Endothelial cell (in vitro differentiated cells): ENCODE measurements at regions not wholly inside any gene's neighbourhood (a gene's known extent, or its start where the extent isn't known, plus 50 kb on each side); places are given as distances from the start of the nearest gene placed in this dataset.

Source experiments
- DNase-seq: peaks from one replicate; pipeline ENCODE4 v3.0.0; 2021; ENCODE audit warnings: low spot score
- H3K27ac Mint-ChIP-seq: one replicate; pipeline ENCODE4 v1.8.0; 2021; ENCODE audit warnings: mixed read lengths, inconsistent platforms; ENCODE audit not compliant: unreplicated experiment
- H3K27me3 Mint-ChIP-seq: one replicate; pipeline ENCODE4 v1.8.0; 2021; ENCODE audit warnings: mild to moderate bottlenecking, moderate library complexity, mixed read lengths, inconsistent platforms; ENCODE audit not compliant: unreplicated experiment
- H3K36me3 Mint-ChIP-seq: one replicate; pipeline ENCODE4 v1.8.0; 2021; ENCODE audit warnings: mild to moderate bottlenecking, low read depth, mixed read lengths, inconsistent platforms; ENCODE audit not compliant: unreplicated experiment
- H3K4me1 Mint-ChIP-seq: one replicate; pipeline ENCODE4 v1.8.0; 2021; ENCODE audit warnings: mild to moderate bottlenecking, mixed read lengths, inconsistent platforms; ENCODE audit not compliant: unreplicated experiment
- H3K4me3 Mint-ChIP-seq: one replicate; pipeline ENCODE4 v1.8.0; 2021; ENCODE audit warnings: mild to moderate bottlenecking, mixed read lengths, inconsistent platforms; ENCODE audit not compliant: unreplicated experiment
- H3K9me3 Mint-ChIP-seq: one replicate; pipeline ENCODE4 v1.8.0; 2021; ENCODE audit warnings: mixed read lengths, inconsistent platforms; ENCODE audit not compliant: unreplicated experiment
- TF ChIP-seq, protein P1 (sequence below): fragments of 200-600 bp; sonication (generic); IDR thresholded peaks from one replicate; pipeline ENCODE4 v1.5.0; 2021; ENCODE audit warnings: antibody characterized with exemption; ENCODE audit not compliant: unreplicated experiment

DNA sequence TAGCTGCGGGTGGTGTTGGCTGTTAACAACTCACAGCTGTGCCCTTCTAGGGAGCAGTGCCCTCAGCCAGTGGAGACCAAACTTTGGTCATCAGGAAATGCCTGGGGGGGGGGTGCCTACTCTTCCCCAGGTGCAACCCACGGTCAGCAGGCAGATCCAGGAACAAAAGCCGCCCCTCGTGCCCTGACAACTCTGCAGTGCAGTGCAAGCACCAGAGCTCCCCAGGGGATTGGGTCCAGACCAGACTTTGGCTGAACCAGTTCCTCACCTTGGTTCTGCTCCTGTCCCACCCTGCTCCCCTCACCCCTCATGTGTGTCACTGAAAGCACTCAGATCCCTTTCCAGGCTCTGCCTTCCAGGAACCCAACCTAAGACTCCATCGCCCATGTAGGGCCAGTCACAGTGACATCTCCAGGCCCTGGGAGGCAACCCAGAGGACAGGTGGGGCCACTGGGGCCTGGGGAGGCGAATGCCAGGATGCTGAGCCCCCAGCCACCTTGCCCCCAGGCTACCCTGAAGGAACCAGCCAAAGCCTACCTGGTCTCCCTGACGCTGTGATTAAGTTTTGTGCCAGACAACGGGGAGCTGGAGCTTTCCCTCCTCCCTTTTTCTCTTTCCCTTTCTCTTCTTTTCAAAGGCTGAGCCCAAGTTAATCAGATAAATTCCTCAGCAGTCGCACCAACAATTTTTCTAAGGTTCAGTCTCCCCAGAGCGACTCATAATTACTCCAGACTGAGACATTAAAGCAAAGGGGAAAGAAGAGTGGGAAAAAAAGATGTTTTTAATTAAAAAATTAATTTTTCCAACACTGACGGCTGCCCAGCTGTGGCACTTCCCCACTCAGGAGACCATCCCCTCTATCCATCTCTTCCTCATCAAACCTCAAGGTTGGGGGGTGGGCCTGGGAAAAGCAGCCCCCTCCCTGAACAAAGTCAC lies 207.5 kb upstream of the LINGO1 start:
- TF ChIP-seq, protein P1, sequence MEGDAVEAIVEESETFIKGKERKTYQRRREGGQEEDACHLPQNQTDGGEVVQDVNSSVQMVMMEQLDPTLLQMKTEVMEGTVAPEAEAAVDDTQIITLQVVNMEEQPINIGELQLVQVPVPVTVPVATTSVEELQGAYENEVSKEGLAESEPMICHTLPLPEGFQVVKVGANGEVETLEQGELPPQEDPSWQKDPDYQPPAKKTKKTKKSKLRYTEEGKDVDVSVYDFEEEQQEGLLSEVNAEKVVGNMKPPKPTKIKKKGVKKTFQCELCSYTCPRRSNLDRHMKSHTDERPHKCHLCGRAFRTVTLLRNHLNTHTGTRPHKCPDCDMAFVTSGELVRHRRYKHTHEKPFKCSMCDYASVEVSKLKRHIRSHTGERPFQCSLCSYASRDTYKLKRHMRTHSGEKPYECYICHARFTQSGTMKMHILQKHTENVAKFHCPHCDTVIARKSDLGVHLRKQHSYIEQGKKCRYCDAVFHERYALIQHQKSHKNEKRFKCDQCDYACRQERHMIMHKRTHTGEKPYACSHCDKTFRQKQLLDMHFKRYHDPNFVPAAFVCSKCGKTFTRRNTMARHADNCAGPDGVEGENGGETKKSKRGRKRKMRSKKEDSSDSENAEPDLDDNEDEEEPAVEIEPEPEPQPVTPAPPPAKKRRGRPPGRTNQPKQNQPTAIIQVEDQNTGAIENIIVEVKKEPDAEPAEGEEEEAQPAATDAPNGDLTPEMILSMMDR, result no peak
- H3K27ac Mint-ChIP-seq, result peak overlapping the region; percentile 52
- H3K36me3 Mint-ChIP-seq, result no peaks in the 10 kb centered on the region
- DNase-seq, result no peak
- H3K9me3 Mint-ChIP-seq, result peaks cover 3% of the 10 kb centered on the region
- peaks cover 7% of the 10 kb centered on the region for H3K27me3 Mint-ChIP-seq
- no peak overlapping the region for H3K4me3 Mint-ChIP-seq
- peaks cover 5% of the 10 kb centered on the region for H3K4me1 Mint-ChIP-seq

DNA sequence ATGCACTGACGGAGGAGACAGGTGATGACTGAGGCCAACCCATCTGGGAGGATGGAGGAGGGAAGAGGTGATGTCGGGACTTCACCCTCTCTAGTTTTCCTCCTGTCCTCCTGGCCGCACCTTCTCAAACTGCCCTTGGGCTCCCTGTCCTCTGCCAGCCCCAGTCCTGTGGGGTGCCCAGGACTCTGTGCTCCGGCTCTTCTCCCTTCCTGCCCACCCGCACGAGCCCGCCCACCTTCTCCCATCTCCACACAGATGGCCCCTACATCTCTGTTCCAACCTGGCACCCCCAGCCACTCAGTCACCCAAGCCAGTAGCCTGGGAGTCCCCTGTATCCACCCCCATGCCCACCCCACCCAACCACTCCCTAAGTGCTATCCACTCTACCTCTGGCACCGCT lies 206.7 kb upstream of the LINGO1 start:
- TF ChIP-seq, protein P1, result no peak
- H3K9me3 Mint-ChIP-seq, result no peaks in the 10 kb centered on the region
- H3K4me3 Mint-ChIP-seq, result no peak overlapping the region

DNA sequence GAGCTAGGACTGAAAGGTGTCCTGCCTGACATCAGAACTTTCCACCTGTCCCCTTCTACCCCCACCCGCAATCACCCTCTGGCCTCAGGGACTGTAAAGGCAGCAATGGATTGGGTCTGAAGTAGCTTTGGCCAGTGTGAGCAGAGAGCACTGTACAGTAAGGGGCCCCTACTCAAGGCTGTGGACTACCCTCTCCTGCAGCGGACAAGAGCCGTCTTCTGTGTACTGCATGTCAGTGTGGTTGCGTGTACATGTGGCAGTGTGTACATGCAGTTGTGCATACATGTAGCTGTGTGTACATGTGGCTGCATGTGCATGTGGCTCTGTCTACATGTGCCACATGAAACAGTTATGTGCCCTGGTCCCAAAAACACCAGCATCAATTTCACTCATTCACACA lies 205.9 kb upstream of the LINGO1 start:
- H3K9me3 Mint-ChIP-seq, result no peaks in the 10 kb centered on the region
- H3K4me3 Mint-ChIP-seq, result no peak overlapping the region
- TF ChIP-seq, protein P1, result no peak
- peaks cover 7% of the 10 kb centered on the region for H3K27me3 Mint-ChIP-seq
- peaks cover 5% of the 10 kb centered on the region for H3K4me1 Mint-ChIP-seq
- DNase-seq, result no peak
- H3K36me3 Mint-ChIP-seq, result no peaks in the 10 kb centered on the region
- no peak overlapping the region for H3K27ac Mint-ChIP-seq

More for the DNA sequence above, 206.7 kb upstream of the LINGO1 start:
- Mint-ChIP-seq H3K27me3 (peaks cover 7% of the 10 kb centered on the region), H3K4me1 (peaks cover 5% of the 10 kb centered on the region), H3K36me3 (no peaks in the 10 kb centered on the region), H3K27ac (no peak overlapping the region)
- DNase-seq, result no peak

DNA sequence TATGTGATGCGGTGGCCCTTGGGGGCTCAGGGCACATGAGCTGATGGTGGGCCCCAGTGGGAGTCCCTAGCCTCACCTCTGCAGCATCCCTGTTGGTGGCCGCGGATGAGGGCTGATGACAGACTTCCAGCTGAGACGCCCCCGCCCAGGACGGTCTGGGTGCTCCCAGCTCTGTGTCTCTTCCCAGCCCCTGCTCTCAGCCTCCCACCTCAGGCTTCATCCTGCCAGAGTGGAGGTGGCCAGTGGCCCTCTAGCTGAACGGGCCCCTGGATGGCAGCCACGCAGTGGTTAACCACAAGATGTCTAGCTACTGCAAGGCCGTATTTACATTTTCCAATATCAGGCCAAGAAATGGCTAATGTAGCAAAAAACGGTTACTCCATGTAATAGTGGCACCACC lies 205.3 kb upstream of the LINGO1 start:
- no peak overlapping the region for H3K27ac Mint-ChIP-seq
- TF ChIP-seq, protein P1, result no peak
- DNase-seq, result no peak
- H3K9me3 Mint-ChIP-seq, result no peaks in the 10 kb centered on the region
- no peaks in the 10 kb centered on the region for H3K36me3 Mint-ChIP-seq
- H3K27me3 Mint-ChIP-seq, result peaks cover 7% of the 10 kb centered on the region
- peaks cover 5% of the 10 kb centered on the region for H3K4me1 Mint-ChIP-seq
- no peak overlapping the region for H3K4me3 Mint-ChIP-seq

DNA sequence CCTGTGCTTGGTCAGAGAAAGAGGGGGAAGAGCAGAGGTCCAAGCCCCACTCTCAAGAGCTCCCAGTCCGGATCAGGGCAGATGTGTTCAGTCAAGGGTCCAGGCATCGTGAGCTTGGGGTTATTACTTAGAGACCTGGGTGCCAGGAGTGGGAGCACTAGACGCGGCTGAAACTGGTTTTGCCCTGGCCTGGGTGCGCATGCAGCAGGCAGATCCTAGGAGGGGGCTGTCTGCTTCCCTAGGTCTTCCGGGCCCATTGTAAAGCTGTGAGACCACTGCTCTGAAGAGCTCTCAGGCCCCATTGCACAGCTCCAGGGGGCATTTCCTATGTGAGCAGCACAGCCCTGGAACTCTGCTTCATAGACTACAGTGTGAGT lies 204.9 kb upstream of the LINGO1 start:
- H3K4me3 Mint-ChIP-seq, result no peak overlapping the region
- H3K27me3 Mint-ChIP-seq, result peaks cover 7% of the 10 kb centered on the region
- no peak overlapping the region for H3K27ac Mint-ChIP-seq
- H3K36me3 Mint-ChIP-seq, result no peaks in the 10 kb centered on the region
- no peaks in the 10 kb centered on the region for H3K9me3 Mint-ChIP-seq
- TF ChIP-seq, protein P1, result no peak
- peaks cover 5% of the 10 kb centered on the region for H3K4me1 Mint-ChIP-seq
- no peak for DNase-seq
